HG03565 (cell line): ENCODE measurements at regions not wholly inside any gene's neighbourhood (a gene's known extent, or its start where the extent isn't known, plus 50 kb on each side); places are given as distances from the start of the nearest gene placed in this dataset.

Source experiments
- ATAC-seq: cut with Tn5 transposase; IDR thresholded peaks from one replicate; pipeline ENCODE4 v1.9.1; 2021; ENCODE audit warnings: mild to moderate bottlenecking, moderate library complexity; ENCODE audit not compliant: unreplicated experiment

DNA sequence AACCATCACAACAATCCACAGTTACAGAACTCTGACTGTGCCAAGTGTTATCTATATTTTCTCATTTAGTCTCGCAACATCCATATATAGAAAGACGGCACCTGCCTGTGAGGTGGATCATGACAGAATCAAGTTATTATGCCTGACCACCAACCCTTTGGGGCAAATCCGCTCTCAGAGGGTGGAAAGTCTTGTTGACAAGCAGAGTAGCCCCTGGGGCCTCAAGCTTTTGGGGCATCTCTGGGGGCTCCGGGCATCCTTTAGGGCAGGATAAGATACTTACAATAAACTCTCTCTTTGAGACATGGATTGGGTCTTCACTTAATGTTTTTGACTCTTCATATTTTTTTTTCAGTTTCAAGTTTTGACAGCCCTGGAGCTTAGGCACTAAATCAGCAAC, 150.5 kb upstream of the NAV2 start:
- ATAC-seq = no peak

DNA sequence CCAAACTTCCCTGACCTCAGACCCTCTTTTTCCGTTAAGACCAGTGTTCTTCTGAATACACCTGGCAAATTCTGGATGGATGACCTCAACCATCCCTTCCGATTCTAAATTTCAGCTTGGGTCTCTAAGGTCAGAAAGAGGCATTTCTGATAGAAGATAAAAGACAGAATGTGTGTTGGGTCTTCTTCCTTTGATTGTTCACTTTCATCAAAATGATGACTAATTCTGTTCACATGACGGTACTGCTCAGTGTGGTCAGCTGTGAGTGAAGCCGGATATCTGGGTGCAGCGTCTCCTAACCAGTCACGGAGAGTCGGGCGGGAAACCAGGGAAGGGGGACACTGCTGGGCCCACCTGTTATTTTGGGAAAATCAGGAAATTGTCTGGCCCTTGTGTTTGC, 151.6 kb upstream of the NAV2 start:
- ATAC-seq = no peak

DNA sequence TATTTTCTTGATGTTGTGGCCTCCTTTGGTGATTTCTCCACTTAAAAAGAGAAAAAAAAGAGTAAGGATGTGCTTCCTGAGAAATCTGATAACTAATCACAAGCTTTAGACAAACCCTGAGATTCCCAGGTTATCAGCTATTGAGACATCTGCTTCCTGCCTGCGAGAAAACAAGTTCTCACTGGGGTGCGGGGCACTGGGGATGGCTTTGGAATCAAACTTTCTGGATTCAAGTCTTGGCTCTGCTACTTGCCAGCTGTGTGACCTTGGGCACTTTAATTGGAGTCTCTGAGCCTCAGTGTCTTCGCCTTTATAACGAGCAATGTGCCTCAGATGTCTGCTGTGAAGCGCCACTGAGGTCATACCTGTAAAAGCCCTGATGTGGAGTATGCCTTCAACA, 152.5 kb upstream of the NAV2 start:
- ATAC-seq = no peak

DNA sequence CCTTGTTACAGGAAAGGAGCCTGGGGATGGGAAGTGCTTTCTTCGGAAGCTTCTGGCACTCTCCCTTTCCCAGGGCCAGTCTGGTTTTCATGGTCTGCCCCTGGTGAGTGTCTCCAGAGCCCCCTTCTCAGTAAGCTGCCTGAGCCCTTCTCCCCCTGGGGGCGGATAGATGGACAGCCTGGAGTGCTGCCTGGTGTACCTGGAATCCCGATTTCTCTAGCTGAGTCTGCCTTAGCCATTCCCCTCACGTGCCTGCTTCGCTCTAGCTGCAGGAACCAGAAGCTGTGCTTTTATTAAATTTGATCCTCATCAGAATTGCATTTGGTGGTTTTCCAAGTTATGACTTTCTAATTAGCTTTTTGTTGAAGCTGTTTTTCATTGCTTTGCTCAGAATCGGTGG, 152.9 kb upstream of the NAV2 start:
- ATAC-seq = no peak

DNA sequence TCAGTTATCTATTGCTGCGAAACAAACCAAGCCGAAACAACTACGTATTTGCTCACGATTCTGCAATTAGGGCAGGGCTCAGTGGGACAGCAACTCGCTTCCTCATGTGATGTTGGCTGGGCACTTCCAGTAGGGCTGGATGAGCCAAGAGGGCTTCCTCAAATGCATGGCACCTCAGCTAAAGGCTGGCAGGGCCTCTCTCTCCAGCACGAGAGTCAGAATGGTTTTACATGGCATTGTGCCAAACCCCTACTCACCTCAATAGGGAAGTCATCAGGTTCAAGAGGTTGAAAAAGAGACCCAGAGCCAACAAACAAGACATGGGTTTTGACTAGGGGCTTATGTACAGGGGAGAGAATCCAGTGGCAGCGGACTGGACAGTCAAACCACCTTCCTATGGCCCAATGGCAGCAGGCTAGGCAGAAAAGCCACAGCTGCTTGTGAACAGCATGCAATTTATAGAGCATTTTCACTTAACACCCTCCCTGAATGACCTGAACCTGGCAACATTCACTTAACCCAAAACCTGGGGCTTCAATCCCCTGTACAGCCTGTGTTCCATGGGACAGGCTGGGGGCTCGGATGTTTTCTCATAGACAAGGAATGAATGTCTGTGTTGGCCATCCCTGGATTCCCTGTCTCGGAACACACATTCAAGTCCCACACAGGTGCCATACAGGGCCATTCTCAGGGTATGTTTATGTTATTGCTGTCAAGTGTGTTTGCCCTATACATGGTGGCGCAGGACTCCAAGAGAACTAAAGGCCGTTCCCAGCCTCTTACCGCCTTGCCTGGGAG, 154.2 kb upstream of the NAV2 start:
- no peak for ATAC-seq

DNA sequence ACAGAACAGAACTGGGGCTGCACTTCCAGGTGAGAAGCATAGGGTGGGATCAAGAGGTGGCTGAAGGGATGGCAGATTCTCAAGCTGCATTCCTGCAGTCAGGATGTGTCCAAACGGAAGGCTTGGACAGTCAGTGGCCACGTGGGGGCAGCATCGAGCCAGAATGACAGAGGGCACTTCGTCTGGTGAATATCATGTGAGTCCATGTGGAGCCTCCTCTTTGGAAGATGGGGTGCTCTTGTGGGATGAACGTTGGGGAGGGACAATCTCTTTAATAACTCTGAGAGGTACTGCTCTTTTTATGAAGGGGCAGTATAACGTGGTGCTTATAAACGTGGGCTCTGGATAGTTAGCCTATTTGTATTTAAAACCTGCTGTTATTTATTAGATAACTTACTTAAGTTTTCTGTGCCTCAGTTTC, 154.9 kb upstream of the NAV2 start:
- peak; percentile 50 for ATAC-seq

DNA sequence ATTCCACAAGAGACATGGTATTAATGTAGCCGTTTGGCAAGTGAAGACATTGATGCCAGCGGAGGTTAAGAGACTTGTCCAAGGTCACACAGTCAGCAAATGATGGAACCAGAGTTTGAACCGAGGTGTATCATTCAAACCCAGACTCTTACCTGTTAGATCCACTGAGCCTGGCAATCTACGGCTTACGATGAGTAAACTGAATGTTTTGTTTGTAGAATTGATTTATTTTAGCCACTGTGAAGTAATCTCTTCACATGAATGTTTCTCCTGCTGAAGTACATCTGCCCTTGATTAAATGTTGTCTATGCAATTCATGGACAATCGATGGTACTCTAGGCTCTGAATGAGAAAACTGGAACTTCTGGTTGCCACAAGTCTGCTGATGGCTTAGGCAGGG, 155.5 kb upstream of the NAV2 start:
- ATAC-seq = no peak

DNA sequence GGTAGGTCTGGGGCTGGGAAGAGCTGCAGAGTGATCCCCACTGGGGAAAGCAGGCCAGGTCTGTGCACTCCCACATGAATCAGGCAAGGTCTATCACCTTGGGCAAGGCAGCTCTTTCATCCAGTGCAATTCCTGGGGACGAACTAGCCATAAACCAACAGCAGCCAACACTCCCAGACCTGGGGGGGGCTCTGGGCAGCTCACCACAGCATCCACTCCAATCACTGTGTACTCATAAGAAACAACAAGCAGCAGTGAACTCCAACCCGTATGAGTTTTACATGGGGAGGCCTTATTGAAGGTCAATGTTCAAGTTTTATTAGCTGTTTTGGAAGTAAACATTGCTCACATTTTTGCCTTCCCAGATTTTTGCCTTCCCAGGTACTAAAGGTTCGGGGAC, 157.4 kb upstream of the NAV2 start:
- no peak for ATAC-seq

DNA sequence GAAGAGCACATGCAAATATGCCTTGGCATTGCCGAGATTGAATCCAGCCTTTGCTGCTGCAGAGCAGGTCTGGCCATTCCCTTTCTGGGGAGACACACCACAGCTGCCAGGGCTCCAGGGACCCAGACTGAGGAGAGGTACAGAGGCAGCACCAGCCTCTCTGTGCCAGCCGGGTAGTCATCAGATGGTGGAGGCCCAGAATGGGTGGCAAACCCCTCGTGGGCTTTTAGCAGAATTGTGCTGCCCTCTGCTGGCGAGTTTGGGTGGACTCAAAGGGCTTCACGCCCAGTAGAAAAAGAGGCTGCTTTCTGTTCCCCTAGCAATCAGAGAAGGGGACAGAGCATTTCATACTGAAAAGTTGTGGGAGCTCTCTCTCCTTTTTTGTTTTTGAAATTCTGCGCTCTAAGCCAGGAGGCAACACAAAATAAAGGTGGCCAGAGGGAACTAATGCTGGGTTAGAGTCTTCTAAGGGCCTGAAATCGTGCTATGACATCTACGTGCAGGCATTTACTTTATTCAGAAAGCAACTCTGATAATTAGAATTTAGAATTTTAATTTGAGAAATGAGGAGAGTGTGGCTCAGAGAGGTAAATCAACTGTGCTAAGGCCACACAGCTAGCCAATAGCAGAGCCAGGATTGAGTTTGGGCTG, 158.8 kb upstream of the NAV2 start:
- peak; percentile 55 for ATAC-seq

DNA sequence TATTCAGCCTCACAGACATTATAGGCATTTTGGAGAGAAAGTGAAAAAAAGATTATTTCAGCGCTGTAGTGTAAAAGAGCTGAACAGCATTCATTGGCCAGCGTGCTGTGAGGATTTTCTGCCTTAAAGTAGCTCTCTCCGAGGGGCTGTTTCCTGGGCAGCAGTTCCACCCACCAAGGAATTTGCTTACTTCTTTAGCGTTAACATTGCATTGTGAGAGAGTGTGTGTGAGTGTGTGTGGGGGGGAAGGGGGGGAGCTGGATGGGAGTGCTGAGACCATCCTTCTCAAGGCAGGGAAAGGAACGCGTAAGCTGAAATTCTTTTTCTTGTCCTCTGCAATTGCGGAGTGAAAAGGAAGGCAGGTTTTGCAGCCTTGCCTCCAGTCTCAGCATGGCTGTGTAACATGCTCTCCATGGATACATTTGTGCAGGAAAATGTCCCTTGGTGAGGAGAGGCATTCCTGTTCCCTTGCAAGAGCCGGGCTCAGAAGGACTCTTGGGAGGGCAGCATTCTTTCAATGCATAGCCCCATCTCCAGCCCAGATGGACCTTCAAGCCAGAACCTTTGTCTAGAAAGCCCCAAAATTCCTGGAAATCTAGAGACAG, 159.9 kb upstream of the NAV2 start:
- no peak for ATAC-seq

DNA sequence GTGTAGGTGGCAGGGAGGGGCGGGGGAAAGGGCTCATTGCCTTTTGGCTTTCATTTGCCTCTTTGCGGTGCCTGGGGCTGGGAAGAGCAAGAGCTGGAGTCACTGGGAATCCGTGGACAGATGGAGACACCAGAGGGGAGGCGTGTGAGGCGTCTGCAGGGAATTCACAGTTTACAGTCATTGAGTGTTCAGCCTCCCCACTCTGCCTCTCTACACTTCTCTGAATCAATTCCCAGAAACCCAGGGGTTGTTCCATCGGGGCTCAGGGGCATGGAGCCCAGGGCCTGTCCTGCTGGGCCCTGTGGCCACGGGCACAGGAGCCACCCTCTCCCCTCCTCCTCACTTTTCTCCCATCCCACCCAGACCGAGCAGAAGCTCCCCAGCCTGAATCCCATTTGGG, 160.5 kb upstream of the NAV2 start:
- ATAC-seq = no peak

DNA sequence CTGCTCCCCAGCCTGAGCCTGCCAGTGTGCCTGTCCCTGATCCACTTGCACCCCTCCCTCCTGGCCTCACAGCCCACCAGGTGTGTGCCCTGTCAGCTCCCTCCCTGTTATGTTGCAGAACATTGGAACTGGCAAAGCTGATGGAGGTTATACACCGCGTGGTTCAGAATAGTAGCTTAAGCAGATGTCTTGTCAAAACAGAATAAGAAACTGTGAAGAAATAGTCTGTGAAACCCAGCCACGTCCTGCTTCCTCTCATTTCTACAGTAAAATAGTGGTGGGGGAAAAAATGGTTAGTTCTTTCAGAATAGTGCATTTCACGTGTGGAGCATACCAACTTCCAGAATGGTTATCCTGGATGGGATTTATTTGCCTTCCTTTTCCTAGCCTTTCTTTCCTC, 161.2 kb upstream of the NAV2 start:
- no peak for ATAC-seq

DNA sequence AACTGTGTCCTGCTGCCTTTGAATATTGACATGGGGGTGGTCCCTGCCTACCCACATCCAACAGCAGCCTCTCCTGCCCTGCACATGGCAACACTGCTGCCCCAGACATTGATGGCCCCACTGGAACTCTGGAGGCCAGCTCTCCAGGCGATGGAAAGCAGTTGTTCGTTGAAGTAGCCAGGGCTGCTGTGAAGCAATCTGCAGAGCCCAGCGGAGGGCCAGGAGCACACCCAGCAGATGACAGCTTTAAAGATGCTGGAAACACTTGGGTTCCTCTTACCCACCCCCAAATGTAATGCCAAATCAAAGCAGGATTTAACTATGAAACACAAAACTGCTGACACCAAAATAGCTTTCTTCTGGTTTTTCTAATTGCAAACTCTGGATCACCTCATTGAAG, 165.6 kb upstream of the NAV2 start:
- ATAC-seq = no peak

DNA sequence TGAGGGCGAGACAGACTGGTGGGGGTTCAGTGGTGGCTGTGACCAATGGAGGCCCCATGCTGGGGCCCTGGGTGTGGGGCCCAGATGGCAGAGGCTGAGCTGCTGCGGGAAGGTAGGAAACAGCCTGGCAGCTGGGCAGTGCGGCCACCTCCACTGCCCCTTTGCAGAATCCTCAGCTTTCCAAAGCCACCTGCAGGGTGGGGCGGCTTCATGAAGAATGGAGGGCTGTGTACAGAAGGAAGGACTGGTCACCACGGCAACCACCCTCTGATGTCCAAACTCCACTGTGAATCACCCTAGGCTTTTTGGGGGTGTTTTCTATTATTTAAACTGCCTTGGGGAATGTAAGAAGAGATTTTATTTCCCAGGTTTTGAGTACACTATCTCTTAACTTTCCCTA, 166.3 kb upstream of the NAV2 start:
- ATAC-seq = no peak

DNA sequence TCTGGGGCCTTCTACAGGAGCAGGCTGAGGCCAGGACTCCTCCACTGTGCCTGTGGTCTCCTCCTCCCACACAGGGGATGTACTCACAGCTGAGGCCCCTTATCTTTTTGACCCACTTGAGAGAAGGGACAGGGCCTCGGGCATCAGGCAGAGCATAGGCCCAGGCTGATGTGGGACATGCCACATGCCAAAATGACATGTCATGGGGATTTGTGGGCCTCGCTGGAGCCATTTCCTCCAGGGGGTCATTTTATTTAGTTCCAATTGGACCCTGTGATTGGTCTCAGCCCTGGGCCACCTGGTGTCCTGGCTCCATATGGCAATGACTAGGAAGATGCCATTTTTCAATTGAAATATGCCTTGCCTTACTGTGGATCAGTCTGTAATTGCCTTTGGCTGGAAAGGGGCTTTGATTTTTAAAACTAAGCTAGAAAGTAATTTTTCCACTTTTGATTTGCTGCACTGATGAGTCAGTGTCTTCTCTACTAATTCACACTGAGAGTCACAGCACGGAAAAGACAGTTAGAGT, 171.1 kb upstream of the NAV2 start:
- ATAC-seq = no peak

DNA sequence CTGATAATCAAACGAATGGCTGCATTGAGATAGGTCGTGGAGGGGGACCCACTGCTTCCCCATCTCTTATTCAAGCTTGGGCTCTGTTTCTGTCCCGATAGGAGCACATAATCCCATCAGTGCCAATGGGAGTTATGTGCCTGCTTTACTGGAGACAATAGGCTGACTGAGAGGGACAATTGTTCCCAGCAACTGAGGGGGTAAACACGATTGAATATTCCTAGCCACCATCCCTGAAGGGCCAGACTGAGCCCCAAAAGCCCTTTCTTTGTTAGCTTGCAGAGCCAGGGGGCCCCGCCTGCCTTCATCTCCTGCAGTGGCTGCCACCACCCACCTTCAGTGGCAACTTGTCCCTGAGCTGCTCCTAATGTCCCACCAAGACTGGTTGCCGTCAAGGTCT, 172.8 kb upstream of the NAV2 start:
- no peak for ATAC-seq

DNA sequence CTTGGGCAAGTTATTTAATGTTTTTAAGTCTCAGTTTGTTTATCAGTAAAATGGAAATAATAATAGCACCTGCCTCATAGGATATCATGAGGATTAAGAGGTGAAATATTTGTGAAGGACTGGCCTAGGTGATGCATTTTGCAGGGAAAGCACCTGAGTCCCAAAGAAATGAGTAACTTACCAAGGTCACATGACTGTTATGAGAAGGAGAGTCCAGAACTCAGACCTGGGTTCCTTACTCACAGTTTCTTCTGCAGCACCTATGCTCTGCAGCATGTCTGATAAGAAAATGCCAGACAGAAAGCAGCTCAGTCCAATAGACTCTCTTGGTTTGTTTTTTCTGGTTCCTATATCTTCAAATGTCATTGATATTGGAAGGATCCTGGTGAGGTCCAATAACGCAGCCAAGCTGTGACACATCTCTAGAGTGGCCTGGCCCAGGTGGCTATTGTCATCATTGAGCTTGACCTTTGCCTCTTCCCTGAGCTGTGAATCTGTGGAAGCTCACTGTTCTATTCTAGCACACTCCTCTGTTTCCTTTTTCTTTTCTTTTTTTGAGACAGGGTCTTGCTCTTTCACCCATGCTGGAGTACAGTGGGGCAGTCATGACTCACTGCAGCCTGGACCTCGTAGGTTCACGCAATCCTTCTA, 174.7 kb upstream of the NAV2 start:
- no peak for ATAC-seq

DNA sequence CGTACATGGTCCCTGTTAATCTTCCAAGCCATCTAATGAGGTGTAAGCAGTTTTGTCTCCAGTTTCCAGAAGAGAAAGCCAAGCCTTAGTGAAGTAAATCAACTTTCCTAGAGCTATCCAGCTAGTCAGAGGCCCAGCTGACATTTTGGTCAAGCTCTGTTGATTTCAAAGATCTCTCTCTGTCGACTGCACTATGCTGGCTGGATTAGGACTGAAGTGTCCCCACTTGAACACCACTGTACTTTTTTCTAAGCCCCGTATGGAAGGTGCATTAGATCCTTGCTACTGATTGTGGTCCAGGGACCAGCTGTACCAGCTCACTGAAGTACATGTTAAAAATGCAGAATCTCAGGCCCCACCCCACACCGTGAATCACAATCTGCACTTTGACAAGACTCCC, 176.5 kb upstream of the NAV2 start:
- ATAC-seq = no peak

DNA sequence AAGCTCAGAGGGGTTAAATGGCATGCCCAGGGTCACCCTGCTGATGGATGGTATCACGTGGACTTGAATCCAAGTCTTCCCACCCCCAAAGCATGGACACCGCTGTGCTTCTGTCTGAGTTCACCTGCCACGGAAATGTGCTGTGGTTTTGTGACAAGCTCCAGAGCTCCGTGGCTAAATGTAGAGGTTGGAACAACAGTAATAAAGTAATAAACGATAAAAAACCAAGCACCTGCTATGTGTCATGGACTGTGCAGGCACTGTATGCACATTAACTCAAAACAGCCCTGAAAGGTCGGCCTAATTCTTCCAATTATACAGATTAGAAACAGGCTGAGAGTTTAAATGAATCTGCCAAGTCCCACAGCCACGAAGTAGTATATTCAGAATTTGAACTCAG, 182.1 kb upstream of the NAV2 start:
- no peak for ATAC-seq

DNA sequence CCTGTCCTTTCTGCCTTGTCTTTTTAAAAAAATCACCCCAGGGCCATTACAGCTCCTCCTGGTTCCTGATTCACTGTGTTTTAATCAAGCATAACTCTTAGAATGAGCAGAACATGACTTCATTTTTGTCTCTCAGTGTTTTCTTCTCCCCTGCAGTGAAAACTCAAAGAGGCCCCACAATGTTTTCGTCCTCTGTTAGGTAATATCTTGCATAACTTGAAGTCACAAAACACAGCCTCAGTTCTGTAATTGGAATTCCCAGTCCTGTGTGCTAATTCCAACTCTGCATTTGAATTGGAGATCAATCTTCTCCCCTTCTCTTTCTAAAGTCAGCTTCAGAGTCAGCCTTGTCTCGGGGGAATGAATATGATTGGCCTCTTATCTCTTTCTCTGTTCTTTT, 186.5 kb upstream of the NAV2 start:
- no peak for ATAC-seq

DNA sequence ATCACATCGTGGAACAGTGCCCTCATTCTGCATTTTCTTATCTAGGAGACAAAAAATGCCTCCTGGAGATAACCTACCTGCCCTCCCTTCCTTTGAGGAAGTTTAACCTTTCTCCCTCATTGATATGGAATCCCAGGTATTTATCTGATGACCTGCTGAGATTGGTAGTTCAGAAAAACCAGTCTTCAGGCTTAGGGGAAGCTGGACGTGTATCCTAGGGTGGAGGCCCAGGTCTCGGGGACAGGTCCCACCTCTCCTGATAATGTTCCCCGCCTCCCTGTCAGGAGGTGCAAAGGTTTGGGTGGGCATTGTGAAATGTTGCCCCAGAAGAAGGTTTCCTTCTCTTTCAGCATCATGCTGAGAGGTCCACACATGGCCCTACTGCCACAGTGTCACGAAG, 186.9 kb upstream of the NAV2 start:
- ATAC-seq = no peak

DNA sequence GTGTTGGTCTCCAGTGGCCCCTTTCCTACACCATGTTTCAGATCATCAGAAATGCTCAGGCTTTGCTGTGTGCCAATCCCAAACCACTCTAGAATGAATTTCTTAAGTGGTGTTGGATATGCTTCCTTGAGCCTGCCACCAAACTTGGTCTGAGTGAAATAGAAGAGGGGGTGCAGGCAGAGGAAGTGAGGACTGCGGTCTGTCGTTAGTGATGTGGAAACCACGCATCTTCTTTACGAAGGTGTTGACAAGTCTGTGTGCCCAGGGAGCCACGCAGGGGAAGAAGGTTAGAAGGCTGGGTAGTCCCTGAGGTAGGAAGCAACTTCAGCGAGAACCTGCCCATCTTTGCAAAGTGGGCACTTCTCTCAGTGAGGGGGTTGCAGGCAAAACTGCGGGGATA, 187.4 kb upstream of the NAV2 start:
- ATAC-seq = peak; percentile 49
